ENCODE measurements at regions not wholly inside any gene's neighbourhood (a gene's known extent, or its start where the extent isn't known, plus 50 kb on each side); places are given as distances from the start of the nearest gene placed in this dataset.

GRCh38 chr3:154050766-154051165 lies 70.4 kb upstream of the ARHGEF26 start:
- no peaks in the 10 kb centered on the region for H3K9me3 ChIP-seq (ENCODE audit: control insufficient read depth in 2 of 3, low read length in 3 of 3)
- no peaks in the 10 kb centered on the region for H3K27me3 ChIP-seq (ENCODE audit: control insufficient read depth in 2 of 2, insufficient read depth in 2 of 2, low read length in 2 of 2)
- H3K27me3 Mint-ChIP-seq: peaks cover 0 to 22% (median 11%) of the 10 kb centered on the region in 5 donors
- no peak overlapping the region for H3K27ac Mint-ChIP-seq
- ATAC-seq (no peak), DNase-seq (no peak)
- CTCF ChIA-PET: no interaction called here
- no peak overlapping the region for H3K4me3 Mint-ChIP-seq
- H3K4me1 ChIP-seq (ENCODE audit: control insufficient read depth in 2 of 2, insufficient read depth in 2 of 2, low read length in 2 of 2): no peaks in the 10 kb centered on the region
- intact Hi-C loops (cut with micrococcal nuclease): no loop called here
- H3K4me1 Mint-ChIP-seq: no peaks in the 10 kb centered on the region
- no peak overlapping the region for H3K27ac ChIP-seq (ENCODE audit: low read depth, low read length)
- H3K36me3 ChIP-seq (ENCODE audit: control insufficient read depth in 2 of 3, insufficient read depth in 3 of 3, low read length in 3 of 3): no peaks in the 10 kb centered on the region
- no peak overlapping the region for H3K4me3 ChIP-seq (ENCODE audit: low read length)
- H3K9me3 Mint-ChIP-seq: peaks cover 0 to 3% (median 0%) of the 10 kb centered on the region in 11 donors
- H3K36me3 Mint-ChIP-seq: no peaks in the 10 kb centered on the region
- POLR2A ChIA-PET: no interaction called here

- no peaks in the 10 kb centered on the region for H3K27me3 ChIP-seq (ENCODE audit: control insufficient read depth in 2 of 2, insufficient read depth in 2 of 2, low read length in 2 of 2)
- no peaks in the 10 kb centered on the region for H3K36me3 Mint-ChIP-seq
- H3K4me3 ChIP-seq (ENCODE audit: low read length): no peak overlapping the region
- no peaks in the 10 kb centered on the region for H3K4me1 Mint-ChIP-seq
- H3K27ac ChIP-seq (ENCODE audit: low read depth, low read length): no peak overlapping the region
- H3K9me3 Mint-ChIP-seq: peaks cover 0 to 4% (median 0%) of the 10 kb centered on the region in 11 donors
- POLR2A ChIA-PET: no interaction called here
- H3K4me1 ChIP-seq (ENCODE audit: control insufficient read depth in 2 of 2, insufficient read depth in 2 of 2, low read length in 2 of 2): no peaks in the 10 kb centered on the region
- no peak overlapping the region for H3K27ac Mint-ChIP-seq
- no peaks in the 10 kb centered on the region for H3K9me3 ChIP-seq (ENCODE audit: control insufficient read depth in 2 of 3, low read length in 3 of 3)
- intact Hi-C loops (cut with micrococcal nuclease): no loop called here
- H3K4me3 Mint-ChIP-seq: no peak overlapping the region
- CTCF ChIA-PET: no interaction called here
- ATAC-seq (no peak), DNase-seq (no peak)
- H3K36me3 ChIP-seq (ENCODE audit: control insufficient read depth in 2 of 3, insufficient read depth in 3 of 3, low read length in 3 of 3): no peaks in the 10 kb centered on the region
- H3K27me3 Mint-ChIP-seq: peaks cover 0 to 7% (median 1%) of the 10 kb centered on the region in 5 donors
Measured at GRCh38 chr3:154059833-154060232, 61.4 kb upstream of the ARHGEF26 start.

GRCh38 chr3:154060238-154061000 lies 60.8 kb upstream of the ARHGEF26 start:
- H3K27me3 ChIP-seq (ENCODE audit: control insufficient read depth in 2 of 2, insufficient read depth in 2 of 2, low read length in 2 of 2): no peaks in the 10 kb centered on the region
- Mint-ChIP-seq H3K9me3 (peaks cover 0 to 4% (median 0%) of the 10 kb centered on the region in 11 donors), H3K36me3 (no peaks in the 10 kb centered on the region), H3K27ac (no peak overlapping the region), H3K27me3 (peaks cover 0 to 7% (median 4%) of the 10 kb centered on the region in 5 donors), H3K4me1 (no peaks in the 10 kb centered on the region), H3K4me3 (no peak overlapping the region)
- DNase-seq: no peak
- H3K4me3 ChIP-seq (ENCODE audit: low read length): no peak overlapping the region
- no peaks in the 10 kb centered on the region for H3K9me3 ChIP-seq (ENCODE audit: control insufficient read depth in 2 of 3, low read length in 3 of 3)
- intact Hi-C loops (cut with micrococcal nuclease): no loop called here
- H3K36me3 ChIP-seq (ENCODE audit: control insufficient read depth in 2 of 3, insufficient read depth in 3 of 3, low read length in 3 of 3): no peaks in the 10 kb centered on the region
- ChIA-PET POLR2A (no interaction called here), CTCF (interaction anchor here (0.6 to 0.7 kb wide), 2 partner anchors 61 to 135 kb away, joined by 3 read pairs; partner anchors contain the start of gene ARHGEF26)
- no peak overlapping the region for H3K27ac ChIP-seq (ENCODE audit: low read depth, low read length)
- no peak for ATAC-seq
- H3K4me1 ChIP-seq (ENCODE audit: control insufficient read depth in 2 of 2, insufficient read depth in 2 of 2, low read length in 2 of 2): no peaks in the 10 kb centered on the region

- DNase-seq: no peak
- H3K27ac ChIP-seq (ENCODE audit: low read depth, low read length): no peak overlapping the region
- POLR2A ChIA-PET: no interaction called here
Measured at GRCh38 chr3:154061001-154061370, 60.2 kb upstream of the ARHGEF26 start.

GRCh38 chr3:154062513-154062912 lies 58.7 kb upstream of the ARHGEF26 start:
- Mint-ChIP-seq H3K27ac (no peak overlapping the region), H3K9me3 (peaks cover 0 to 4% (median 0%) of the 10 kb centered on the region in 11 donors), H3K27me3 (peaks cover 0 to 14% (median 6%) of the 10 kb centered on the region in 5 donors), H3K36me3 (no peaks in the 10 kb centered on the region), H3K4me3 (no peak overlapping the region), H3K4me1 (no peaks in the 10 kb centered on the region)
- H3K27me3 ChIP-seq (ENCODE audit: control insufficient read depth in 2 of 2, insufficient read depth in 2 of 2, low read length in 2 of 2): no peaks in the 10 kb centered on the region
- CTCF ChIA-PET: no interaction called here
- H3K9me3 ChIP-seq (ENCODE audit: control insufficient read depth in 2 of 3, low read length in 3 of 3): no peaks in the 10 kb centered on the region
- POLR2A ChIA-PET: no interaction called here
- no peaks in the 10 kb centered on the region for H3K36me3 ChIP-seq (ENCODE audit: control insufficient read depth in 2 of 3, insufficient read depth in 3 of 3, low read length in 3 of 3)
- DNase-seq (no peak), ATAC-seq (no peak)
- H3K4me3 ChIP-seq (ENCODE audit: low read length): no peak overlapping the region
- intact Hi-C loops (cut with micrococcal nuclease): no loop called here
- H3K4me1 ChIP-seq (ENCODE audit: control insufficient read depth in 2 of 2, insufficient read depth in 2 of 2, low read length in 2 of 2): no peaks in the 10 kb centered on the region
- H3K27ac ChIP-seq (ENCODE audit: low read depth, low read length): no peak overlapping the region

More at GRCh38 chr3:154061001-154061370, 60.2 kb upstream of the ARHGEF26 start:
- intact Hi-C loops (cut with micrococcal nuclease): no loop called here
- H3K4me1 ChIP-seq (ENCODE audit: control insufficient read depth in 2 of 2, insufficient read depth in 2 of 2, low read length in 2 of 2): no peaks in the 10 kb centered on the region
- Mint-ChIP-seq H3K4me1 (no peaks in the 10 kb centered on the region), H3K9me3 (peaks cover 0 to 4% (median 0%) of the 10 kb centered on the region in 11 donors), H3K27ac (no peak overlapping the region), H3K4me3 (no peak overlapping the region), H3K27me3 (peaks cover 0 to 7% (median 4%) of the 10 kb centered on the region in 5 donors), H3K36me3 (no peaks in the 10 kb centered on the region)
- no peaks in the 10 kb centered on the region for H3K9me3 ChIP-seq (ENCODE audit: control insufficient read depth in 2 of 3, low read length in 3 of 3)
- no peaks in the 10 kb centered on the region for H3K36me3 ChIP-seq (ENCODE audit: control insufficient read depth in 2 of 3, insufficient read depth in 3 of 3, low read length in 3 of 3)
- H3K27me3 ChIP-seq (ENCODE audit: control insufficient read depth in 2 of 2, insufficient read depth in 2 of 2, low read length in 2 of 2): no peaks in the 10 kb centered on the region
- no peak for ATAC-seq
- CTCF ChIA-PET: interaction anchor here (0.6 to 0.7 kb wide), 2 partner anchors 60 to 136 kb away, joined by 3 read pairs; partner anchors contain the start of gene ARHGEF26
- no peak overlapping the region for H3K4me3 ChIP-seq (ENCODE audit: low read length)

GRCh38 chr3:154071146-154071545 lies 50.0 kb upstream of the ARHGEF26 start:
- peaks cover 0 to 13% (median 10%) of the 10 kb centered on the region in 5 donors for H3K27me3 Mint-ChIP-seq

More at GRCh38 chr3:154071146-154071545, 50.0 kb upstream of the ARHGEF26 start:
- intact Hi-C loops (cut with micrococcal nuclease): no loop called here
- no peaks in the 10 kb centered on the region for H3K36me3 ChIP-seq (ENCODE audit: control insufficient read depth in 2 of 3, insufficient read depth in 3 of 3, low read length in 3 of 3)
- CTCF ChIA-PET: no interaction called here
- H3K4me1 ChIP-seq (ENCODE audit: control insufficient read depth in 2 of 2, insufficient read depth in 2 of 2, low read length in 2 of 2): no peaks in the 10 kb centered on the region
- Mint-ChIP-seq H3K36me3 (no peaks in the 10 kb centered on the region), H3K9me3 (peaks cover 0 to 32% (median 5%) of the 10 kb centered on the region in 11 donors), H3K4me1 (no peaks in the 10 kb centered on the region), H3K27ac (no peak overlapping the region), H3K4me3 (no peak overlapping the region)
- ATAC-seq (no peak), DNase-seq (no peak)
- no peaks in the 10 kb centered on the region for H3K9me3 ChIP-seq (ENCODE audit: control insufficient read depth in 2 of 3, low read length in 3 of 3)
- H3K4me3 ChIP-seq (ENCODE audit: low read length): no peak overlapping the region
- no peak overlapping the region for H3K27ac ChIP-seq (ENCODE audit: low read depth, low read length)
- no peaks in the 10 kb centered on the region for H3K27me3 ChIP-seq (ENCODE audit: control insufficient read depth in 2 of 2, insufficient read depth in 2 of 2, low read length in 2 of 2)
- POLR2A ChIA-PET: no interaction called here
